H9 (cell line): ENCODE measurements at regions not wholly inside any gene's neighbourhood (a gene's known extent, or its start where the extent isn't known, plus 50 kb on each side); places are given as distances from the start of the nearest gene placed in this dataset.

Experiments used
- DNase-seq: peaks from one replicate; pipeline ENCODE4 v3.0.0-alpha.2; 2017
- H2AFZ ChIP-seq: one replicate; pipeline ENCODE4 v1.6.1; 2013; ENCODE audit warnings: mild to moderate bottlenecking, low read length, control low read depth, moderate library complexity
- H2AK5ac ChIP-seq: 2 replicates; pipeline ENCODE4 v1.6.1; 2013; ENCODE audit warnings: low read length, control low read depth, mixed read lengths; ENCODE audit not compliant: insufficient read length
- H2BK120ac ChIP-seq: one replicate; pipeline ENCODE4 v1.6.1; 2013; ENCODE audit warnings: low read depth, mild to moderate bottlenecking, low read length, control low read depth, inconsistent platforms; ENCODE audit not compliant: poor library complexity, severe bottlenecking
- H2BK12ac ChIP-seq: 2 replicates; pipeline ENCODE4 v1.6.1; 2013; ENCODE audit warnings: low read length, control low read depth, mixed read lengths, low read depth; ENCODE audit not compliant: insufficient read length
- H2BK15ac ChIP-seq: 2 replicates; pipeline ENCODE4 v1.6.1; 2013; ENCODE audit warnings: low read depth, low read length, control low read depth
- H2BK20ac ChIP-seq: one replicate; pipeline ENCODE4 v1.6.1; 2013; ENCODE audit warnings: low read depth, mild to moderate bottlenecking, low read length, control low read depth, inconsistent platforms; ENCODE audit not compliant: poor library complexity, severe bottlenecking
- H2BK5ac ChIP-seq: 2 replicates; pipeline ENCODE4 v1.6.1; 2013; ENCODE audit warnings: low read length, control low read depth, mixed read lengths; ENCODE audit not compliant: insufficient read length
- H3K14ac ChIP-seq: 2 replicates; pipeline ENCODE4 v1.6.1; 2013; ENCODE audit warnings: low read length, control low read depth; ENCODE audit not compliant: insufficient read depth
- H3K18ac ChIP-seq: 2 replicates; pipeline ENCODE4 v1.6.1; 2013; ENCODE audit warnings: low read depth, mild to moderate bottlenecking, mixed read lengths, low read length, control low read depth; ENCODE audit not compliant: insufficient read length
- H3K23ac ChIP-seq: 2 replicates; pipeline ENCODE4 v1.6.1; 2013; ENCODE audit warnings: low read length, control low read depth, mixed read lengths, low read depth; ENCODE audit not compliant: insufficient read length
- H3K23me2 ChIP-seq: 2 replicates; pipeline ENCODE4 v1.6.1; 2013; ENCODE audit warnings: low read depth, mild to moderate bottlenecking, mixed read lengths, low read length, control low read depth; ENCODE audit not compliant: insufficient read length, poor library complexity, severe bottlenecking
- H3K27ac ChIP-seq: 2 replicates; pipeline ENCODE4 v1.5.1; 2013; ENCODE audit warnings: low read length, control low read depth, mixed read lengths, low read depth; ENCODE audit not compliant: insufficient read length
- H3K27me3 ChIP-seq: 2 replicates; pipeline ENCODE4 v1.6.1; 2013; ENCODE audit warnings: low read length, control low read depth, inconsistent platforms; ENCODE audit not compliant: insufficient read depth
- H3K4ac ChIP-seq: 2 replicates; pipeline ENCODE4 v1.6.1; 2013; ENCODE audit warnings: low read depth, mild to moderate bottlenecking, control low read depth, inconsistent platforms, low read length, moderate library complexity
- H3K4me1 ChIP-seq: 2 replicates; pipeline ENCODE4 v1.6.1; 2013; ENCODE audit warnings: low read length, control low read depth, inconsistent platforms; ENCODE audit not compliant: insufficient read depth
- H3K4me2 ChIP-seq: 2 replicates; pipeline ENCODE4 v1.6.1; 2013; ENCODE audit warnings: low read length, control low read depth, mixed read lengths; ENCODE audit not compliant: insufficient read length, insufficient read depth
- H3K56ac ChIP-seq: 2 replicates; pipeline ENCODE4 v1.6.1; 2013; ENCODE audit warnings: low read depth, mild to moderate bottlenecking, mixed read lengths, low read length, control low read depth; ENCODE audit not compliant: insufficient read length
- H3K79me1 ChIP-seq: 2 replicates; pipeline ENCODE4 v1.6.1; 2013; ENCODE audit warnings: low read depth, mild to moderate bottlenecking, moderate library complexity, low read length, control low read depth, inconsistent platforms; ENCODE audit not compliant: insufficient read depth, poor library complexity, severe bottlenecking
- H3K79me2 ChIP-seq: 2 replicates; pipeline ENCODE4 v1.6.1; 2013; ENCODE audit warnings: low read length, control low read depth, inconsistent platforms; ENCODE audit not compliant: insufficient read depth
- H3K9ac ChIP-seq: 2 replicates; pipeline ENCODE4 v1.6.1; 2013; ENCODE audit warnings: low read length, control low read depth, mixed read lengths; ENCODE audit not compliant: insufficient read length; ENCODE audit errors: extremely low read depth
- H3K9me3 ChIP-seq: one replicate; pipeline ENCODE4 v1.6.1; 2013; ENCODE audit warnings: low read depth, low read length, inconsistent platforms; ENCODE audit not compliant: control insufficient read depth
- H3T11ph ChIP-seq: one replicate; pipeline ENCODE4 v1.6.1; 2013; ENCODE audit warnings: mild to moderate bottlenecking, low read length, control low read depth, inconsistent platforms
- H4K20me1 ChIP-seq: one replicate; pipeline ENCODE4 v1.6.1; 2013; ENCODE audit not compliant: control insufficient read depth, insufficient read length, insufficient read depth
- H4K5ac ChIP-seq: 2 replicates; pipeline ENCODE4 v1.6.1; 2013; ENCODE audit warnings: low read depth, mild to moderate bottlenecking, mixed read lengths, low read length, control low read depth; ENCODE audit not compliant: insufficient read length
- H4K8ac ChIP-seq: replicated peaks from 2 replicates; pipeline ENCODE4 v1.6.1; 2013; ENCODE audit warnings: low read length, control low read depth, mixed read lengths, low read depth; ENCODE audit not compliant: insufficient read length
- H4K91ac ChIP-seq: 2 replicates; pipeline ENCODE4 v1.6.1; 2013; ENCODE audit warnings: low read depth, mild to moderate bottlenecking, moderate library complexity, mixed read lengths, low read length, control low read depth; ENCODE audit not compliant: insufficient read length
- H3K27ac Mint-ChIP-seq, 3 experiments: 2 replicates in 2 of 3; 3 replicates in 1 of 3; pipeline ENCODE4 v1.8.0; 2020 to 2021; ENCODE audit warnings: mixed read lengths in 3 of 3, mild to moderate bottlenecking in 1 of 3, moderate library complexity in 1 of 3
- H3K27me3 Mint-ChIP-seq: 2 replicates; pipeline ENCODE4 v1.8.0; 2021; ENCODE audit warnings: low read depth, mild to moderate bottlenecking, moderate library complexity, mixed read lengths
- H3K36me3 Mint-ChIP-seq, 3 experiments: 2 replicates in 2 of 3; 3 replicates in 1 of 3; pipeline ENCODE4 v1.8.0; 2020 to 2021; ENCODE audit warnings: low read depth in 3 of 3, mixed read lengths in 3 of 3; ENCODE audit not compliant: insufficient read depth in 1 of 3
- H3K4me1 Mint-ChIP-seq, 2 experiments: 2 replicates each; pipeline ENCODE4 v1.8.0; 2020; ENCODE audit warnings: mixed read lengths in 2 of 2
- H3K4me3 Mint-ChIP-seq, 2 experiments: 2 replicates in 1 of 2; 3 replicates in 1 of 2; pipeline ENCODE4 v1.8.0; 2020 to 2021; ENCODE audit warnings: mild to moderate bottlenecking in 2 of 2, mixed read lengths in 2 of 2, moderate library complexity in 1 of 2
- H3K9me3 Mint-ChIP-seq, 2 experiments: 2 replicates in 1 of 2; 3 replicates in 1 of 2; pipeline ENCODE4 v1.8.0; 2020; ENCODE audit warnings: mild to moderate bottlenecking in 2 of 2, mixed read lengths in 2 of 2, moderate library complexity in 1 of 2
- CTCF ChIP-seq: fragments of 200-600 bp; sonication (generic); conservative IDR thresholded peaks from 3 replicates; pipeline ENCODE4 v1.8.0; 2021; ENCODE audit warnings: antibody characterized with exemption, mild to moderate bottlenecking
- WGBS: extraction: QIAGEN DNeasy Blood & Tissue Kit; methylation state at CpG from one replicate; pipeline ENCODE4 v1.1.7; 2013; ENCODE audit warnings: missing lambda C conversion rate, low lambda C conversion rate, mixed read lengths; ENCODE audit not compliant: insufficient read length; ENCODE audit errors: extremely low coverage; 5-methylcytosine and 5-hydroxymethylcytosine counted together

- Histone ChIP-seq H3T11ph (no peak overlapping the region), H2BK5ac (no peak overlapping the region), H2BK120ac (no peak overlapping the region), H3K4me2 (no peak overlapping the region), H3K56ac (no peak overlapping the region), H3K79me2 (no peaks in the 10 kb centered on the region), H3K23me2 (no peaks in the 10 kb centered on the region), H3K4ac (no peak overlapping the region), H2BK15ac (no peak overlapping the region), H4K91ac (no peak overlapping the region), H3K27ac (no peak overlapping the region), H3K79me1 (no peaks in the 10 kb centered on the region), H3K23ac (no peak overlapping the region), H3K18ac (no peak overlapping the region), H4K8ac (no peak overlapping the region), H2AFZ (no peak overlapping the region), H3K14ac (no peak overlapping the region), H4K5ac (no peak overlapping the region), H2BK20ac (no peak overlapping the region), H3K9me3 (no peaks in the 10 kb centered on the region), H2AK5ac (no peak overlapping the region), H2BK12ac (no peak overlapping the region), H3K9ac (no peak overlapping the region), H3K27me3 (no peaks in the 10 kb centered on the region), H3K4me1 (peaks cover 6% of the 10 kb centered on the region), H4K20me1 (no peaks in the 10 kb centered on the region)
- Mint-ChIP-seq H3K36me3 (peaks cover 0 to 3% (median 0%) of the 10 kb centered on the region in 3 experiments; a peak in 3 of 7 replicates), H3K27me3 (peaks cover 16% of the 10 kb centered on the region), H3K9me3 (peaks cover 77 to 78% of the 10 kb centered on the region in 2 experiments), H3K27ac (no peak overlapping the region), H3K4me1 (peaks cover 18 to 20% of the 10 kb centered on the region in 2 experiments; a peak in 3 of 4 replicates), H3K4me3 (no peak overlapping the region)
- no CpG with 5 or more reads among the region's 4 CpGs for WGBS
- TF ChIP-seq CTCF, result peak; percentile 61
- peak; percentile 71 for DNase-seq
These were observed 216.3 kb upstream of the BCOR start for GRCh38 chrX:40314070-40314469.
